Bronchial epithelial cell (primary cell): ENCODE measurements at regions not wholly inside any gene's neighbourhood (a gene's known extent, or its start where the extent isn't known, plus 50 kb on each side); places are given as distances from the start of the nearest gene placed in this dataset.

Source experiments
- DNase-seq: peaks from one replicate; pipeline ENCODE4 v3.0.0-alpha.2; 2010; ENCODE audit warnings: low read depth
- FAIRE-seq: peaks from 2 replicates; lab custom pipeline; 2011; peaks lifted over from hg19 to GRCh38; lab: Jason Lieb, UNC
- H3K27me3 ChIP-seq: 2 replicates; pipeline ENCODE4 v1.5.1; 2011; ENCODE audit warnings: low read length; ENCODE audit not compliant: control insufficient read depth, insufficient read depth
- H3K36me3 ChIP-seq: 2 replicates; pipeline ENCODE4 v1.5.1; 2011; ENCODE audit warnings: low read length; ENCODE audit not compliant: control insufficient read depth, insufficient read depth
- H3K4me3 ChIP-seq: 2 replicates; pipeline ENCODE4 v1.5.1; 2011; ENCODE audit warnings: mild to moderate bottlenecking, low read depth, low read length, control low read depth
- TF ChIP-seq, protein P1 (sequence below): IDR thresholded peaks from 2 replicates; pipeline ENCODE4 v1.5.1; 2011; ENCODE audit warnings: mild to moderate bottlenecking, moderate library complexity, low read length, control low read depth, inconsistent platforms; ENCODE audit not compliant: insufficient read depth, severe bottlenecking

DNA sequence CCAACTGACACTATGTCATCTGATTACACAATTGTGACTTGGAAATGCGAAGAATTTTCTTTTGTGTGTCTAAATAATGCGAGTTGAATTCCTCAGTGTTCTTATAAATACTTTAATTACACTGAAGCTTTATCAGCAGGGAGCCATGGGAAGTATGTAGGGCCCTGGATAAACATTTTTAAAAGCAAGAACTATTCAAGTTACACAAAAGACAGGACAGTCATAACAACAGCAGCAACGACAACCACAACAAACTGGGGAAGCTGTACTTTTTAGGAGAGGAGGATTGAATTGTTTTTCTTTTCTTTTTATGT lies 250.3 kb upstream of the ZNF608 start:
- DNase-seq: no peak
- no peaks in the 10 kb centered on the region for H3K36me3 ChIP-seq
- no peak for FAIRE-seq
- TF ChIP-seq, protein P1, sequence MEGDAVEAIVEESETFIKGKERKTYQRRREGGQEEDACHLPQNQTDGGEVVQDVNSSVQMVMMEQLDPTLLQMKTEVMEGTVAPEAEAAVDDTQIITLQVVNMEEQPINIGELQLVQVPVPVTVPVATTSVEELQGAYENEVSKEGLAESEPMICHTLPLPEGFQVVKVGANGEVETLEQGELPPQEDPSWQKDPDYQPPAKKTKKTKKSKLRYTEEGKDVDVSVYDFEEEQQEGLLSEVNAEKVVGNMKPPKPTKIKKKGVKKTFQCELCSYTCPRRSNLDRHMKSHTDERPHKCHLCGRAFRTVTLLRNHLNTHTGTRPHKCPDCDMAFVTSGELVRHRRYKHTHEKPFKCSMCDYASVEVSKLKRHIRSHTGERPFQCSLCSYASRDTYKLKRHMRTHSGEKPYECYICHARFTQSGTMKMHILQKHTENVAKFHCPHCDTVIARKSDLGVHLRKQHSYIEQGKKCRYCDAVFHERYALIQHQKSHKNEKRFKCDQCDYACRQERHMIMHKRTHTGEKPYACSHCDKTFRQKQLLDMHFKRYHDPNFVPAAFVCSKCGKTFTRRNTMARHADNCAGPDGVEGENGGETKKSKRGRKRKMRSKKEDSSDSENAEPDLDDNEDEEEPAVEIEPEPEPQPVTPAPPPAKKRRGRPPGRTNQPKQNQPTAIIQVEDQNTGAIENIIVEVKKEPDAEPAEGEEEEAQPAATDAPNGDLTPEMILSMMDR: no peak
- no peaks in the 10 kb centered on the region for H3K27me3 ChIP-seq
- H3K4me3 ChIP-seq: no peak overlapping the region

DNA sequence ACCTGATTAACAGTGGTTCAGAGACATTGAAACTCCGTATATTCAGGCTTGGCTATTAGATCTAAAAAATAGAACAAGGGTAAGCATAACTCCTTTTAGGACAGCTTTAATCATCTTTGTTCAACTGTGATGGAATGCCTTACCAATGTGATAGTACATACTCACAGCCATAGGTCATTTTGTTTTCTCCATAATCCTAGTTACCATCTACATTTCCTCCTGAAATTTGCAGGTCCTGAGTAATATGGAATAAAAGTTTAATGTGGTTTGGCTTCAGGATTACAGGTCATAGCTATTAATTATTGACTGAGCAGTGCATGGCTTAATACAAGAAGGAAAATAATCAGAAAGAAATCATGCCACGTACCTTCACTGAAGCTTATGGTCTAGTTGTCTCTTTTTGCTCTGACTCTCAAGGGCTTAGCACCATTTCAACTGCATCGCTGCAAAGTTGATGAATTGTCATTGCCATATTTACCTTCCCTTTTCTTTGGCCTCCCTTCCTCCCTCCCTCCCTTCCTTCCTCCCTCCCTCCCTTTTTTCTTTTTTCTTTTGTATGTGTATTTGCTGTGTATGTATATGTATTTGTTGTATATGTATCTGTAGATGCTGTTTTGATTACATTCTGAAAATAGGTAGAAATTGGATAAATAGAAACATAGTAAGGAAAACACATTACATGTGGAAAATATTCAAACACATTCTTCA lies 250.9 kb upstream of the ZNF608 start:
- TF ChIP-seq, protein P1: no peak
- no peak overlapping the region for H3K4me3 ChIP-seq
- no peaks in the 10 kb centered on the region for H3K27me3 ChIP-seq
- DNase-seq: no peak
- FAIRE-seq: no peak
- no peaks in the 10 kb centered on the region for H3K36me3 ChIP-seq

DNA sequence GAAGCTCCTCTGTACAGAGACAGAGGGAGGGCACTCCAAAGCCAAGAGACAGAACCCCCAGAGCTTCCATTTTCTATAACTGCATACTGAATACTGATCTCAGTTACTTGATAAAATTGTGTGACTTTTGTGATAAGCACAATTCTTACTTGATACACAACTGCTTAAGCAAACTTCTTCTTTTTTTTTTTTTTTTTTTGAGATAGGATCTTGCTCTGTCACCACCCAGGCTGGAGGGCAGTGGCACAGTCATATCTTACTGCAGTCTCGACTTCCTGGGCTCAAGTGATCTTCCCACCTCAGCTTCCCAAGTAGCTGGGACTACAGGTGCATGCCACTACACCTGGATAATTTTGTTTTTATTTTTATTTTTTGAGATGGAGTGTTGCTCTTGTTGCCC lies 252.1 kb upstream of the ZNF608 start:
- TF ChIP-seq, protein P1: no peak
- FAIRE-seq: no peak
- H3K4me3 ChIP-seq: no peak overlapping the region
- no peak for DNase-seq
- H3K36me3 ChIP-seq: no peaks in the 10 kb centered on the region
- H3K27me3 ChIP-seq: no peaks in the 10 kb centered on the region

DNA sequence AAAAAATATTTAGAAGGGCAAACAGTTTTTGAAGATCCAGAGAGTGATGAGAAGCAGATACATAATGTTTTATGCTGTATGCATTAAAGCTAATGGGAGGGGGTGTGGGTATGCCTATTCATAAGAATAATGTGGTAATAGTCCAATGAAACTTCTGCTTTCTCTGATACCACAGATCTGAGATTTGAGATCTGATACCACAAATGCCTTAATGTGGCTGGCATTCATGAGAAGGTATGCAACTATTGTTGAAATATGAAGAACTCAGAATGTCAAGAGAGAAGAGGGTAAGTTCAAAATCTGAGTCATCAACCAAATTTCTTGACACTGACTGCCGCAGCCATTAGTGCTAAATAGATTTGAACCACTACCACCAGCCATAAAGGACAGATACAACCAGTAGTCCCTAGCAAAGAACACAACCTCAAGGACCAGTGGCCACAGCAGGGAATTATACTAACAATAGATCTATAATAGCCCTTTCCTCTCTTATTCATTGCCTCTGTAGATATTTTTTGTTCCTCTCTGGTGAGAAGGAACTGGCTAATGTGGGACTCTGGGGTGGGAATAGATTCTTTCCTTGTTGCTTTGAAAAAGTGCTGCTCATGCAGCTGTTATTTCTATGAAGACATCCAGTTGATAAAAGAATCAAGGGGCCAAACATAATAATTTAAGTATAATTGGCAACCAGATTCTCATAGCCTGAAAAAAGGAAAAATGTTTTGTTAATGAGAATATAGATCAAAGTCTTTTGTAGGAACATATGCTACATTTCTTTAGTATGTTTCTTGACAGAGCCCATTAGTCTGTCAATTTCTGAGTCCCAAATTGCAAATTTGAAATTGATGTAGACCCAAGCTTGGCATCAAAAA lies 256.5 kb upstream of the ZNF608 start:
- Histone ChIP-seq H3K36me3 (no peaks in the 10 kb centered on the region), H3K4me3 (no peak overlapping the region), H3K27me3 (no peaks in the 10 kb centered on the region)
- FAIRE-seq (no peak), DNase-seq (no peak)
- TF ChIP-seq, protein P1: no peak

DNA sequence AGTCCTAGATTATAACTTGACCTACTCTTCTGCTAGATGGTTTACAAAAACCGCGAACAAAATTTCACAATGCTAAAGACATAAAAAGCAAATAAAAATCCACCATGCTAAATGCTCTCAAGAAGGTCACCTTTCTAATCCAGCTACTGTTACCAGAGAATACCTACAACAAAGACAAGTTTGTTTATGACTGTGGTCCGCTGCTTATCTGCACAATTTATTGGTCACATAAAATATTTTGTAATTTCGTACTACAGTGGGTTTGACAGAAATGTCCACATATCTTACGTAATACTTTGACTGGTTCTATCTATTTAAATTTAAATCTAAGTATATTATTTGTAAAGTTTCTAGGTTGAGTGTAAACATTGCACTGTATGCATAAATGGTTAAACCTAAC lies 257.6 kb upstream of the ZNF608 start:
- DNase-seq (no peak), FAIRE-seq (no peak)
- Histone ChIP-seq H3K4me3 (no peak overlapping the region), H3K36me3 (no peaks in the 10 kb centered on the region), H3K27me3 (no peaks in the 10 kb centered on the region)
- TF ChIP-seq, protein P1: no peak
